Adipocyte (in vitro differentiated cells): ENCODE measurements at regions not wholly inside any gene's neighbourhood (a gene's known extent, or its start where the extent isn't known, plus 50 kb on each side); places are given as distances from the start of the nearest gene placed in this dataset.

Experiments
- DNase-seq: peaks from one replicate; pipeline ENCODE4 v3.0.0-alpha.2; 2015; ENCODE audit warnings: low read depth
- H3K27me3 ChIP-seq: replicated peaks from 2 replicates; pipeline ENCODE4 v1.7.0; 2013; ENCODE audit warnings: mild to moderate bottlenecking, low read length, moderate library complexity; ENCODE audit not compliant: control insufficient read depth, insufficient read depth
- H3K36me3 ChIP-seq: 2 replicates; pipeline ENCODE4 v1.7.0; 2013; ENCODE audit warnings: low read length, mild to moderate bottlenecking, moderate library complexity; ENCODE audit not compliant: control insufficient read depth, insufficient read depth, severe bottlenecking
- H3K4me1 ChIP-seq: 2 replicates; pipeline ENCODE4 v1.7.0; 2013; ENCODE audit warnings: mild to moderate bottlenecking, low read length, moderate library complexity; ENCODE audit not compliant: control insufficient read depth, insufficient read depth
- H3K4me3 ChIP-seq: 2 replicates; pipeline ENCODE4 v1.7.0; 2013; ENCODE audit warnings: mild to moderate bottlenecking, low read length, moderate library complexity
- H3K9ac ChIP-seq: 2 replicates; pipeline ENCODE4 v1.7.0; 2013; ENCODE audit warnings: mild to moderate bottlenecking, low read length, moderate library complexity
- H3K9me3 ChIP-seq: 2 replicates; pipeline ENCODE4 v1.7.0; 2013; ENCODE audit warnings: mild to moderate bottlenecking, low read length, moderate library complexity; ENCODE audit not compliant: control insufficient read depth

- no peak overlapping the region for H3K9ac ChIP-seq
- H3K27me3 ChIP-seq: peaks cover 21% of the 10 kb centered on the region
- H3K4me1 ChIP-seq: peaks cover 15% of the 10 kb centered on the region
- H3K36me3 ChIP-seq: no peaks in the 10 kb centered on the region
- peaks cover 2% of the 10 kb centered on the region for H3K9me3 ChIP-seq
- DNase-seq: no peak
- H3K4me3 ChIP-seq: no peak overlapping the region
Measured at GRCh38 chr2:136248242-136248641, 130.3 kb upstream of the CXCR4 start.

GRCh38 chr2:136247204-136247950 lies 129.4 kb upstream of the CXCR4 start:
- H3K36me3 ChIP-seq: no peaks in the 10 kb centered on the region
- H3K4me3 ChIP-seq: no peak overlapping the region
- H3K9me3 ChIP-seq: peaks cover 2% of the 10 kb centered on the region
- no peak overlapping the region for H3K9ac ChIP-seq
- peaks cover 21% of the 10 kb centered on the region for H3K27me3 ChIP-seq
- H3K4me1 ChIP-seq: peaks cover 15% of the 10 kb centered on the region
- DNase-seq: no peak

DNA sequence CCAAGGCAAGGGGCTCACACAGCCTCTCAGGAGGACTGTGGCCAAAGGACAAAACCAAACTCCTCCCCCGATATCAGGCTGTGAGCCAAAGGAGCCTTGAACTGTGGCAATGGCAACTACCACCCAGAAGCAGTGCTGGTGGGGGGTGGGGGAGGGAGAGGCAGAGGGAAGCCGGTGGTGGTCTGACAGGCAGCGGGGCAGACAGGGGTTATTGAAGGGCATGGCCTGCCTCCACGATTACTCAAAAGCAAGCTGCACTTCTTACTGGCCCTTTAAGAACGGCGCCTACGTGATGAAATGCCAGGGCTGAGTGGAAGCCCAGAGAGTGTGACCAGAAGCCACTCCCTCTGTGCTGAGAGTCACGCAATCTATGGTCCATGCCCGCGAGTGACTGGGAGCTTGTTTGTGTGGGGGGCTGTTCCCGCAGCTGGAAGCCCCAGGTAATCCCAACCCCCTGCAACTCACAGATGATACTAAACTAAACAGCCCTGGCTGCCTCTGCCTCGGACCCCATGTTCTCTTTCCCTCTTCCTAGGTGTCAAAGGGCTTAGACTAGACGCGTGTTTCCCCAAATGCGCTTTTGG lies 128.2 kb upstream of the CXCR4 start:
- peaks cover 2% of the 10 kb centered on the region for H3K9me3 ChIP-seq
- no peak overlapping the region for H3K9ac ChIP-seq
- peak overlapping the region; percentile 18 for H3K4me3 ChIP-seq
- no peaks in the 10 kb centered on the region for H3K36me3 ChIP-seq
- peak; percentile 28 for DNase-seq
- peaks cover 16% of the 10 kb centered on the region for H3K27me3 ChIP-seq
- H3K4me1 ChIP-seq: peaks cover 15% of the 10 kb centered on the region

GRCh38 chr2:136245211-136245610 lies 127.3 kb upstream of the CXCR4 start:
- no peak for DNase-seq
- H3K4me1 ChIP-seq: peaks cover 15% of the 10 kb centered on the region

DNA sequence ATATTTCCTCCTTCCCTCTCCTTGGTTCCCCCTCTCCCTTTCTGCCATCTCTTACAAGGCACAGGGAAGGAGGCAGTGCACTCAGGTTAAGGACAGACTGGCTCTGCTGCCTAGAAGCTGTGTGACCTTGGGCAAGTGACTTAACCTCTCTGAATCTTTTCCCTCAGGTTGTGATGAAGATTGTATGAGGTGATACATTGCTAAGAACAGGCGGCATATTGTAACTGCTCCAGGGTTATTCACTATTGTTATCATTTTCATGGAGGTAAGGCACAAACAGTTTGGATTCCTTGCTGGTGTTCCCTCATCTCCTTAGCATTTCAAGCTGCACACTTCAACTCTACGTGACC lies 126.6 kb upstream of the CXCR4 start:
- H3K9me3 ChIP-seq: no peaks in the 10 kb centered on the region
- peaks cover 5% of the 10 kb centered on the region for H3K27me3 ChIP-seq
- H3K4me1 ChIP-seq: peaks cover 15% of the 10 kb centered on the region
- H3K9ac ChIP-seq: no peak overlapping the region
- no peak for DNase-seq
- no peak overlapping the region for H3K4me3 ChIP-seq
- H3K36me3 ChIP-seq: no peaks in the 10 kb centered on the region

More at GRCh38 chr2:136245211-136245610, 127.3 kb upstream of the CXCR4 start:
- Histone ChIP-seq H3K4me3 (no peak overlapping the region), H3K36me3 (no peaks in the 10 kb centered on the region), H3K9me3 (no peaks in the 10 kb centered on the region), H3K9ac (no peak overlapping the region), H3K27me3 (peaks cover 8% of the 10 kb centered on the region)

DNA sequence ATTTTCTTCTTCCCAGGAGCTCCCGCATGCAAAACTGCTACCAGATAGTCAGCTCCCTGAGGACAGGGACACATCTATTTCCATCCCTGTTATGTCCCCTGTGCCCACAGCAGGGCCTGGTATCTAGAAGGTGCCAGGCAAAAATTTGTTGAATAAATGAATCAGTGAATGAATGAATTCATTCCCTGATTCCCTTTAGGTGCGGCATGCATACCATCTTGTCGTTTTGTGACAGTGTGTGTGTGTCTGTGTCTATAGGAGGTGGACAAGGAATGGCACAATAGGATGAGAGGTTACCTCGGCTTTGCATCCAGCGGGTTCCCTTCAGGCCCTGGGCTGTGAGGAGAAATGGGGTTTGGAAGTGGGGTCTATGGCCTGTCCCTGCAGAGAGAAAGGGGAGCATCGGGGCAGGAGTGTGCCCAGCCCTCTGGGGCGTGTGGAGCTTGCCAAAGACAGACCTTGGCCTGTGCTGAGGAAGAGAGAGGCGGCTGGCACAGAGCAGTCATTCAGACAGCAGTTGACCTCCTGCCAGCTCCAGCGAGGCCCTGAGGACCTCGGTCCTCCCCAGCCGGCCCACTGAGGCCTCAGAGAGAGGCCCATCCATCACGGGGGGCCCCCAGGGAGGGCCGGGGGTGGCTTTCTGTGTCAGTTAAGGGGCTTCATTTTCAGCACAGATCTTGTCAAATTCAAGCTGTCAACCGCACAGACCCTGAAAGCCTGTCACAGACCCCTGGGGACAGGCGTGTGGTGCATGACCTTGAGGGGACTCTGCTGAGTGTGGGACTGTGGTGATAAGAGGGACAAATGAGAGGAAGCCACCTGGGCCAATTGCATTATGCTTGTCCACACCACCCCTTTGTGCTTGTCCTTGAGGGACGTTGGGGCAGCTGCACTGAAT lies 125.9 kb upstream of the CXCR4 start:
- H3K27me3 ChIP-seq: peaks cover 5% of the 10 kb centered on the region
- no peaks in the 10 kb centered on the region for H3K9me3 ChIP-seq
- peaks cover 17% of the 10 kb centered on the region for H3K4me1 ChIP-seq
- H3K9ac ChIP-seq: no peak overlapping the region
- H3K36me3 ChIP-seq: no peaks in the 10 kb centered on the region
- no peak for DNase-seq
- H3K4me3 ChIP-seq: no peak overlapping the region

DNA sequence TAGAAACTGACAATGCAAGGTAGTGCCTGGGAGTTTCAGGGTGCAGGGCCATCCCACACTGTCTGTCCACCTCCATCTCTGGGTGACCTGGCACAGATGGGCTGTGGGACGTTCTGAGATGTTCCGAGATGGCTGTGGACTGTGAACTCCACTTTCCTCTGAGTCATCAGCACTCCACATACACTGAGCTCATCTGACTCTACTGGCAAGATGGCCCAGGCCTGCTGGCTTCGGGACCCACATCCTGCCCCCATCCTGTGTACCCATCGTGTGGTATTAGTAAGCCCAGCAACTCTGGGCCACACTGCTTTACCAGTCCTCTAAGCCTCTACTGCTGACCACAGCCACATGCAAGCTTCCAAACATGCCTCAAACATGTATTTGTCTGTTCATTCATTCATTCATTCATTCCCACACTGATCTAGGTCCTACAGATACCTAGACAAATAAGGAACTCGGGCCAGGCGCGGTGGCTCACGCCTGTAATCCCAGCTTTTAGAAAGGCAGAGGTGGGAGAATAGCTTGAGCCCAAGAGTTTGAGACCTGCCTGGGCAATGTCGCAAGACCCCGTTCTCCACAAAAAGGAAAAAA lies 124.8 kb upstream of the CXCR4 start:
- H3K9me3 ChIP-seq: no peaks in the 10 kb centered on the region
- no peak overlapping the region for H3K4me3 ChIP-seq
- peaks cover 5% of the 10 kb centered on the region for H3K27me3 ChIP-seq
- DNase-seq: no peak
- no peak overlapping the region for H3K9ac ChIP-seq
- H3K36me3 ChIP-seq: no peaks in the 10 kb centered on the region
- H3K4me1 ChIP-seq: peaks cover 18% of the 10 kb centered on the region

GRCh38 chr2:136242100-136242499 lies 124.2 kb upstream of the CXCR4 start:
- no peak overlapping the region for H3K9ac ChIP-seq
- H3K9me3 ChIP-seq: no peaks in the 10 kb centered on the region
- peaks cover 5% of the 10 kb centered on the region for H3K27me3 ChIP-seq
- DNase-seq: no peak
- H3K36me3 ChIP-seq: no peaks in the 10 kb centered on the region
- no peak overlapping the region for H3K4me3 ChIP-seq
- H3K4me1 ChIP-seq: peaks cover 13% of the 10 kb centered on the region

- Histone ChIP-seq H3K4me3 (no peak overlapping the region), H3K4me1 (peaks cover 11% of the 10 kb centered on the region), H3K9ac (no peak overlapping the region), H3K27me3 (peaks cover 5% of the 10 kb centered on the region), H3K36me3 (no peaks in the 10 kb centered on the region), H3K9me3 (no peaks in the 10 kb centered on the region)
- no peak for DNase-seq
Measured at GRCh38 chr2:136239079-136239685, 121.2 kb upstream of the CXCR4 start.

- H3K9me3 ChIP-seq: no peaks in the 10 kb centered on the region
- no peak overlapping the region for H3K9ac ChIP-seq
- DNase-seq: peak; percentile 3
Measured at GRCh38 chr2:136238286-136239078, 120.5 kb upstream of the CXCR4 start.

More at GRCh38 chr2:136238286-136239078, 120.5 kb upstream of the CXCR4 start:
- peaks cover 5% of the 10 kb centered on the region for H3K27me3 ChIP-seq
- H3K4me1 ChIP-seq: peaks cover 11% of the 10 kb centered on the region
- no peaks in the 10 kb centered on the region for H3K36me3 ChIP-seq
- H3K4me3 ChIP-seq: no peak overlapping the region
